Memory B cell (primary cell): ENCODE measurements at regions not wholly inside any gene's neighbourhood (a gene's known extent, or its start where the extent isn't known, plus 50 kb on each side); places are given as distances from the start of the nearest gene placed in this dataset.

Source experiments
- ATAC-seq: fragments of 150-1000 bp; cut with Tn5 transposase; 2 replicates; pipeline ENCODE4 v1.10.0; 2021; ENCODE audit warnings: low read depth, mild to moderate bottlenecking, moderate library complexity
- DNase-seq, 2 donors: peaks; one replicate each; pipeline ENCODE4 v3.0.0; 2022; ENCODE audit warnings: low spot score in 2 of 2
- H3K27ac Mint-ChIP-seq: one replicate; pipeline ENCODE4 v1.8.0; 2022; ENCODE audit warnings: mild to moderate bottlenecking, moderate library complexity, mixed read lengths
- H3K27me3 Mint-ChIP-seq: one replicate; pipeline ENCODE4 v1.8.0; 2022; ENCODE audit warnings: mixed read lengths
- H3K36me3 Mint-ChIP-seq: one replicate; pipeline ENCODE4 v1.8.0; 2022; ENCODE audit warnings: mild to moderate bottlenecking, mixed read lengths
- H3K4me1 Mint-ChIP-seq: one replicate; pipeline ENCODE4 v1.8.0; 2022; ENCODE audit warnings: mixed read lengths
- H3K4me3 Mint-ChIP-seq: one replicate; pipeline ENCODE4 v1.8.0; 2022; ENCODE audit warnings: mild to moderate bottlenecking, moderate library complexity, mixed read lengths
- H3K9me3 Mint-ChIP-seq: one replicate; pipeline ENCODE4 v1.8.0; 2022; ENCODE audit warnings: mixed read lengths

DNA sequence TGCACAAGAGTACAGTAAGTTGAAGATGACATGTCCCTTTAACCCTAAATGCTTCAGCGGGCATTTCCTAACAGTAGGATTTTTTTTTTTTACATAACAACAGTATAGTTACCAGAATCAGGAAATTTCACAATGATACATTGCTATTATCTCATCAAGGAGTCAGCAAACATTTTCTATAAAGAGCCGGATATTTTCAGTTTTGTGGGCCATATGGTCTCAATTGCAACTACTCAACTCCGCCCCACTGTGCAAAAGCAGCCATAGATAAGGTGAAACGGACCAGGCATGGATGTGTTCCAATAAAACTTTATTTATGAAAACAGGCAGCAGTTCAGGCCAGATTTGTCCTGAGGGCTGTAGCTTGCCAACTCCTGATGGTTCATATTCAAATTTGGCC is 130.6 kb downstream of the SMAD6 start:
- Mint-ChIP-seq H3K9me3 (no peaks in the 10 kb centered on the region), H3K36me3 (no peaks in the 10 kb centered on the region), H3K4me1 (peaks cover 26% of the 10 kb centered on the region), H3K27me3 (no peaks in the 10 kb centered on the region), H3K27ac (no peak overlapping the region), H3K4me3 (no peak overlapping the region)
- ATAC-seq, result no peak
- DNase-seq, result no peak

GRCh38 chr15:66833371-66833770 is 131.3 kb downstream of the SMAD6 start:
- peaks cover 26% of the 10 kb centered on the region for H3K4me1 Mint-ChIP-seq
- no peaks in the 10 kb centered on the region for H3K27me3 Mint-ChIP-seq
- no peaks in the 10 kb centered on the region for H3K9me3 Mint-ChIP-seq
- ATAC-seq (peak; percentile 96), DNase-seq (peak in 1 of 2 donors; percentile 31)
- H3K4me3 Mint-ChIP-seq, result peak overlapping the region; percentile 69
- H3K36me3 Mint-ChIP-seq, result no peaks in the 10 kb centered on the region
- peak overlapping the region; percentile 65 for H3K27ac Mint-ChIP-seq

GRCh38 chr15:66833803-66834202 is 131.8 kb downstream of the SMAD6 start:
- DNase-seq, result no peak
- Mint-ChIP-seq H3K4me1 (peaks cover 26% of the 10 kb centered on the region), H3K9me3 (no peaks in the 10 kb centered on the region), H3K36me3 (no peaks in the 10 kb centered on the region), H3K27ac (peak overlapping the region; percentile 65), H3K4me3 (peak overlapping the region; percentile 69), H3K27me3 (no peaks in the 10 kb centered on the region)
- ATAC-seq, result no peak

GRCh38 chr15:66834881-66835878 is 133.1 kb downstream of the SMAD6 start:
- Mint-ChIP-seq H3K4me1 (peaks cover 33% of the 10 kb centered on the region), H3K27me3 (no peaks in the 10 kb centered on the region), H3K36me3 (no peaks in the 10 kb centered on the region), H3K27ac (no peak overlapping the region), H3K9me3 (no peaks in the 10 kb centered on the region), H3K4me3 (no peak overlapping the region)
- ATAC-seq (peak; percentile 8), DNase-seq (no peak)

DNA sequence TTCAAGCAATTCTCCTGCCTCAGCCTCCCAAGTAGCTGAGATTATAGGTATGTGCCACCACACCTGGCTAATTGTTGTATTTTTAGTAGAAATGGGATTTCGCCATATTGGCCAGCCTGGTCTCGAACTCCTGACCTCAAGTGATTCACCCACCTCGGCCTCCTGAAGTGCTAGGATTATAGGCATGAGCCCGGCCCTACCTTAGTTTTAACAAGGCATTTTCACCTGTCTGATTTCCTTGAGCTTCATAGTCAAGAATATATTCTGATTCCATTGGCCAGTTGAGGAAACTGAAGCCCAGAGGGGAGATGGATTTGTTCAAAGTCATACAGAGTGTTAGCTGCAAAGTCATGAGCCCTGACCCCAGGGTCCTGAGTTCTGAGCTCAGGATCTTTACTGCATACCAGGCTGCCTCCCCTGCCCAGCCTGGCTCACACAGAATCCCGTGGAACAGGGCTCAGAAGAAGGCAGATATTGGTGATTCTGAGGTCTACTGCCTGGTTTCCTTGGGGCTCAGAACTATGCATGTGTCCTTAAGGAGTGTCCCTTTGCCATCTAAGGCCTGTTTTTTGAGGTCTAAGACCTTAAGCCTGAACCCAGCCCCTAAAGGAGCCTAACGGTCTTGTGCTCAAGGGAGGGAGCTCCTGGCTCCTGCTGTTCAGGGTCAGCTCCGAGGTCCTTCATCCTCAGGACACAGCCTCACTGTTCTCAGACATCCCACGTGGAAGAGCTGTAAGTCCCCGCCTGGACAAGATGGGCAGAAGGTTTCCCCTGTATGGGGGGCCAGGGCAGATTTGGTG is 134.4 kb downstream of the SMAD6 start:
- Mint-ChIP-seq H3K27me3 (peaks cover 1% of the 10 kb centered on the region), H3K27ac (no peak overlapping the region), H3K9me3 (no peaks in the 10 kb centered on the region), H3K36me3 (no peaks in the 10 kb centered on the region), H3K4me3 (no peak overlapping the region), H3K4me1 (peaks cover 28% of the 10 kb centered on the region)
- no peak for DNase-seq
- ATAC-seq, result no peak

GRCh38 chr15:66838202-66838601 is 136.2 kb downstream of the SMAD6 start:
- Mint-ChIP-seq H3K27ac (no peak overlapping the region), H3K36me3 (no peaks in the 10 kb centered on the region), H3K27me3 (peaks cover 5% of the 10 kb centered on the region), H3K4me1 (peaks cover 21% of the 10 kb centered on the region), H3K4me3 (no peak overlapping the region), H3K9me3 (no peaks in the 10 kb centered on the region)
- DNase-seq (no peak), ATAC-seq (no peak)

GRCh38 chr15:66838671-66839239 is 136.7 kb downstream of the SMAD6 start:
- ATAC-seq (peak; percentile 25), DNase-seq (no peak)
- peaks cover 18% of the 10 kb centered on the region for H3K4me1 Mint-ChIP-seq
- no peaks in the 10 kb centered on the region for H3K36me3 Mint-ChIP-seq
- no peak overlapping the region for H3K4me3 Mint-ChIP-seq
- peaks cover 5% of the 10 kb centered on the region for H3K27me3 Mint-ChIP-seq
- H3K27ac Mint-ChIP-seq, result no peak overlapping the region
- no peaks in the 10 kb centered on the region for H3K9me3 Mint-ChIP-seq

- no peak overlapping the region for H3K27ac Mint-ChIP-seq
- DNase-seq (no peak), ATAC-seq (no peak)
- peaks cover 5% of the 10 kb centered on the region for H3K27me3 Mint-ChIP-seq
- peaks cover 15% of the 10 kb centered on the region for H3K4me1 Mint-ChIP-seq
- no peaks in the 10 kb centered on the region for H3K36me3 Mint-ChIP-seq
- no peaks in the 10 kb centered on the region for H3K9me3 Mint-ChIP-seq
- no peak overlapping the region for H3K4me3 Mint-ChIP-seq
Measured at GRCh38 chr15:66839506-66840112, 137.6 kb downstream of the SMAD6 start.

DNA sequence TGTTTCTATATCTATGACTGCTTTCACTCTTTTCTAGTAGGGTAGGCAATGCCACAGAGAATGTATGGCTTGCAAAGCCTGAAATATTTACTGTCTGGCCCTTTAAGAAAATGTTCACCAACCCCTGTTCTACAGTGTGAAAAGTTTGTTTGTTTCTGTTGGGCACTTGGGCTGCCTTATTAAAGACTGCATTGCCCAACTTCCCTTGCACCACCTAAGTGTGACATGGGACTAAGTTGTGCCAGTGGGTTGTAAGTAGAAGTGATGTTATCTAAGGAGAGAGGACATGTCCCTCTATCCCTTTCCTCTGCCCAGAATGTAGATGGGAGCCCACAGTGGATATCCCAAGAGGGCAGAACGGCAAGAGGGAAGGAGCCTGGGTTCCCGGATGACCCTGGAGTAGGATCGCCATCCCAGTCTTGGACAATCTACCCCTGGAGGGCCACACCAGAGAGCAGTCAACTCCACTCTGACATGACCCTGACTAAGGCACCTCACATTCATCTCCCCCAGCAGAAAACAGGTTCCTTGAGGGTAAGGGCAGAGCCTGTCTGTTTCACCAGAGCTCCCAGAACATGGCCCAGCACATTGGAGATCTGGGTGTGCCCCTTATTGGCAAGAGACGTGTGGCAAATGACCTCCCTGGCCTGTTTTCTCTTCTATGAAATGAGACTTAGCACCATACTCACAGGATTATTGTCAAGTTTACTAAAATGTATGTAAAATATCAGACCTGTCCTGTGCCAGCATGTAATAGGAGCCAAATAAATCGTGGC is 138.8 kb downstream of the SMAD6 start:
- ATAC-seq, result no peak
- H3K36me3 Mint-ChIP-seq, result no peaks in the 10 kb centered on the region
- H3K9me3 Mint-ChIP-seq, result no peaks in the 10 kb centered on the region
- no peak for DNase-seq
- no peak overlapping the region for H3K4me3 Mint-ChIP-seq
- no peak overlapping the region for H3K27ac Mint-ChIP-seq
- peaks cover 7% of the 10 kb centered on the region for H3K27me3 Mint-ChIP-seq
- H3K4me1 Mint-ChIP-seq, result peaks cover 15% of the 10 kb centered on the region

DNA sequence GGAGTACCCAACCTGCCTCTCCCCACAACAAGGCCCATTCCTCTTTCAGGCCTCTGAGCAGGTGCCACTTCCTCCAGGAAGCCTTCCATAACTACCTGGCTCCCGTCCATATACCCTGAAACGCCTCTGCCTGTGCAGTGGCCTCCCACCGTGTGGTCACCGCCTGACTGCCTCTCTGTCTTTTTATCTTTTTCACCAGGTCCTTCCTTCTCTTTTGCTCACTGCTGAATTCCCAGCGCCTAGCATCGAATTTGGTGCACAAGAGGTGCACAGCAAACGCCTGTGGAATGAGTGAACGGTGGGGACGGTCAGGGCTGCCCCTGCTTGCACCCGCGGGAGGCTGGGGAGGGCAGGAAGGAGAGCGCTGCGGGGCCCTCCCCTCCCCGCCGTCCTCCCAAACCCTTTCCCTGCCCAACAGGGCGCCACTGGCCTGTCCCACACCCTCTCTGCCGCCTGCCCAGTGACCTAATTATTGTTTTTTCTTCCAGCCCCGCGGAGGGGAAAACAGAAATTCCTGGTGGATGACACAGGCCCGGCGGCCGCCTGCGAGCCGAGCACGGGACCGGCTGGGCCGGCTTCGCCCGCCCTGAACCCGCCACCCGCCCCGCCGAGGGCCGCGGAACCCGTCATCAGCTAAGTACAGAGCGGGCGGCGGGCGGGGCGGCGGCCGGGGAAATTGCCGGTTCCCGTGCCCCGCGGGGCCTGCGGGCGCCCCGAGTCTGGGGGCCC is 140.1 kb downstream of the SMAD6 start:
- peak; percentile 84 for ATAC-seq
- H3K9me3 Mint-ChIP-seq, result no peaks in the 10 kb centered on the region
- H3K27ac Mint-ChIP-seq, result peak overlapping the region; percentile 9
- no peaks in the 10 kb centered on the region for H3K36me3 Mint-ChIP-seq
- peak overlapping the region; percentile 81 for H3K4me3 Mint-ChIP-seq
- peak in 1 of 2 donors; percentile 49 for DNase-seq
- H3K4me1 Mint-ChIP-seq, result peaks cover 15% of the 10 kb centered on the region
- peaks cover 7% of the 10 kb centered on the region for H3K27me3 Mint-ChIP-seq

GRCh38 chr15:66842710-66843441 is 140.8 kb downstream of the SMAD6 start:
- no peaks in the 10 kb centered on the region for H3K36me3 Mint-ChIP-seq
- DNase-seq (no peak), ATAC-seq (peak; percentile 42)
- peak overlapping the region; percentile 56 for H3K4me3 Mint-ChIP-seq
- H3K27ac Mint-ChIP-seq, result no peak overlapping the region
- no peaks in the 10 kb centered on the region for H3K9me3 Mint-ChIP-seq
- peaks cover 7% of the 10 kb centered on the region for H3K27me3 Mint-ChIP-seq
- H3K4me1 Mint-ChIP-seq, result peaks cover 15% of the 10 kb centered on the region

DNA sequence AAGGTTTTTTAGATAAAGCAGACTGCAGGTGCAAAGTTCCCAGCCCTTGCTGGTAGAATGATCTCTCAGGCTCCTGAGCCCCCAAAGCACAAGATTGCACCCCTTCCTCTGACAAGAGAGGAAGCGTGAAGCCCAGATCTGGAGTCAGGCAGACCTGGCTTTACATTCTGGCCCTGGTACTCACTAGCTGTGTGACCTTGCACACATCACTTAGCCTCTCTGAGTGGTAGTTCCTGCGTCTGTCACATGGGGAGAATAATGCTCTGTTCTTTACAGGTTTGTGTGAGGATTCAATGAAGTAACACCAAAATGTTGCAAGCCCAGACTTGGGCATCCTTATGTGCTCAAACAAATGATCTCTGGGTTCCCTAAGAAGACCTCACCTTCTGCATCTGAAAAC is 141.5 kb downstream of the SMAD6 start:
- DNase-seq (no peak), ATAC-seq (no peak)
- Mint-ChIP-seq H3K27ac (no peak overlapping the region), H3K36me3 (no peaks in the 10 kb centered on the region), H3K4me1 (peaks cover 15% of the 10 kb centered on the region), H3K27me3 (peaks cover 7% of the 10 kb centered on the region), H3K4me3 (no peak overlapping the region), H3K9me3 (no peaks in the 10 kb centered on the region)
